ENCODE measurements at regions not wholly inside any gene's neighbourhood (a gene's known extent, or its start where the extent isn't known, plus 50 kb on each side); places are given as distances from the start of the nearest gene placed in this dataset. TPM values are rescaled to one million over a fixed set of nuclear protein-coding genes. Genes with fewer than 3 reads are reported as not detected.

- no peak for TF ChIP-seq CTCF (IDR thresholded peaks at IDR 0.05)
- H3K9ac ChIP-seq (ENCODE audit: low read depth in 2 of 2, low read length in 2 of 2): no peak overlapping the region
- intact Hi-C loops (cut with DNase I): no loop called here
- H3K27ac ChIP-seq: no peak overlapping the region
- no peaks in the 10 kb centered on the region for H3K36me3 ChIP-seq
- H3K4me1 ChIP-seq: no peaks in the 10 kb centered on the region
- H3K27me3 ChIP-seq: no peaks in the 10 kb centered on the region
- no peak overlapping the region for H3K4me3 ChIP-seq
- H3K9me3 ChIP-seq: no peaks in the 10 kb centered on the region
- DNase-seq: no peak
Measured at GRCh38 chr3:96755519-96755918, 58.9 kb upstream of the EPHA6 start.

GRCh38 chr3:96756516-96756915 is 57.9 kb upstream of the EPHA6 start:
- no peaks in the 10 kb centered on the region for H3K4me1 ChIP-seq
- no peaks in the 10 kb centered on the region for H3K36me3 ChIP-seq
- no peak overlapping the region for H3K9ac ChIP-seq (ENCODE audit: low read depth in 2 of 2, low read length in 2 of 2)
- no peak overlapping the region for H3K4me3 ChIP-seq
- no peaks in the 10 kb centered on the region for H3K9me3 ChIP-seq
- no peaks in the 10 kb centered on the region for H3K27me3 ChIP-seq
- intact Hi-C loops (cut with DNase I): no loop called here
- no peak overlapping the region for H3K27ac ChIP-seq
- TF ChIP-seq CTCF (IDR thresholded peaks at IDR 0.05): no peak
- DNase-seq: no peak

- intact Hi-C loops (cut with DNase I): no loop called here
- H3K27me3 ChIP-seq: no peaks in the 10 kb centered on the region
- no peaks in the 10 kb centered on the region for H3K9me3 ChIP-seq
- H3K4me3 ChIP-seq: no peak overlapping the region
- no peak overlapping the region for H3K27ac ChIP-seq
- no peaks in the 10 kb centered on the region for H3K4me1 ChIP-seq
- no peak for TF ChIP-seq CTCF (IDR thresholded peaks at IDR 0.05)
- DNase-seq: no peak
- H3K9ac ChIP-seq (ENCODE audit: low read depth in 2 of 2, low read length in 2 of 2): no peak overlapping the region
- H3K36me3 ChIP-seq: no peaks in the 10 kb centered on the region
Measured at GRCh38 chr3:96760956-96761355, 53.4 kb upstream of the EPHA6 start.

Small RNAs in the stretch of these regions (microRNA-seq; reads per million reads assigned to microRNA genes)
- gene MIR8060: not detected

All from colonic mucosa (tissue), 4 donors.